A673 (cell line): ENCODE measurements at regions not wholly inside any gene's neighbourhood (a gene's known extent, or its start where the extent isn't known, plus 50 kb on each side); places are given as distances from the start of the nearest gene placed in this dataset.

Experiments used
- BruUV-seq: library from RNA; stranded (reverse); fragments of 400-500 nt; replicated peaks from 2 replicates; lab custom pipeline; 2021; lab: Mats Ljungman, UMichigan
- CTCF ChIA-PET: fragments of 300-600 bp; sonication (Branson Sonifier 250); formaldehyde crosslinking; loops from one replicate; lab custom pipeline; 2022; ENCODE audit warnings: antibody characterized with exemption; lab: Charles Lee
- POLR2A ChIA-PET: fragments of 300-600 bp; sonication (Branson Sonifier 250); formaldehyde crosslinking; loops from one replicate; lab custom pipeline; 2022; ENCODE audit warnings: antibody characterized with exemption; ENCODE audit not compliant: low non-redundant PET; lab: Charles Lee
- DNase-seq: peaks from one replicate; pipeline ENCODE4 v3.0.0-alpha.2; 2015; ENCODE audit warnings: low spot score
- H3K27ac ChIP-seq: fragments of 200-600 bp; sonication (generic); 2 replicates; pipeline ENCODE4 v1.5.1; 2016; ENCODE audit warnings: mixed run types, low read depth, mild to moderate bottlenecking, mixed read lengths, antibody characterized with exemption, low read length; ENCODE audit not compliant: poor library complexity, severe bottlenecking
- H3K27me3 ChIP-seq: fragments of 200-600 bp; sonication (generic); replicated peaks from 2 replicates; pipeline ENCODE4 v1.6.1; 2017; ENCODE audit warnings: mixed run types, low read depth, mild to moderate bottlenecking, mixed read lengths, antibody characterized with exemption, low read length; ENCODE audit not compliant: insufficient read depth, poor library complexity
- H3K36me3 ChIP-seq: fragments of 200-600 bp; sonication (generic); 2 replicates; pipeline ENCODE4 v1.6.1; 2016; ENCODE audit warnings: mixed run types, mild to moderate bottlenecking, mixed read lengths, antibody characterized with exemption, low read length; ENCODE audit not compliant: insufficient read depth, poor library complexity, severe bottlenecking
- H3K4me1 ChIP-seq: fragments of 200-600 bp; sonication (generic); 2 replicates; pipeline ENCODE4 v1.6.1; 2017; ENCODE audit warnings: mixed run types, mild to moderate bottlenecking, mixed read lengths, antibody characterized with exemption, low read length; ENCODE audit not compliant: insufficient read depth, poor library complexity, severe bottlenecking
- H3K4me3 ChIP-seq: fragments of 200-600 bp; sonication (generic); 2 replicates; pipeline ENCODE4 v1.5.1; 2016; ENCODE audit warnings: low read depth, mixed run types, mild to moderate bottlenecking, mixed read lengths, low read length; ENCODE audit not compliant: poor library complexity, severe bottlenecking
- H3K9me3 ChIP-seq: fragments of 200-600 bp; sonication (generic); 2 replicates; pipeline ENCODE4 v1.6.1; 2016; ENCODE audit warnings: mixed run types, low read depth, mild to moderate bottlenecking, mixed read lengths, antibody characterized with exemption, low read length; ENCODE audit not compliant: poor library complexity, severe bottlenecking
- CTCF ChIP-seq: fragments of 300-800, 200-600 bp; sonication (generic); conservative IDR thresholded peaks from 2 replicates; pipeline ENCODE4 v1.5.1; 2017; ENCODE audit warnings: low read depth, mild to moderate bottlenecking, antibody characterized with exemption, low read length, moderate library complexity, mixed read lengths
- EZH2 ChIP-seq: fragments of 200-600 bp; sonication (generic); IDR thresholded peaks from 2 replicates; pipeline ENCODE4 v1.6.1; 2017; ENCODE audit warnings: borderline replicate concordance, low read depth, mild to moderate bottlenecking, mixed read lengths, antibody characterized with exemption, low read length; ENCODE audit not compliant: poor library complexity, severe bottlenecking
- intact Hi-C: fragments of 100-400 bp; cut with micrococcal nuclease; formaldehyde crosslinking; loops from one replicate; pipeline ENCODE4 v1.10.0; 2022; ENCODE audit not compliant: unreplicated experiment

- no peaks in the 10 kb centered on the region for H3K36me3 ChIP-seq
- no peaks in the 10 kb centered on the region for H3K9me3 ChIP-seq
- TF ChIP-seq CTCF, result no peak
- no peak for TF ChIP-seq EZH2
- ChIA-PET POLR2A (no interaction called here), CTCF (no interaction called here)
- no peaks in the 10 kb centered on the region for H3K4me1 ChIP-seq
- intact Hi-C loops, result no loop called here
- no peak overlapping the region for H3K27ac ChIP-seq
- DNase-seq, result no peak
- H3K27me3 ChIP-seq, result peaks cover 4% of the 10 kb centered on the region
- no TSS peak for BruUV-seq
- no peak overlapping the region for H3K4me3 ChIP-seq
Measured at GRCh38 chr10:111440501-111440900, 363.7 kb downstream of the ADRA2A start.

- Histone ChIP-seq H3K27ac (no peak overlapping the region), H3K27me3 (no peaks in the 10 kb centered on the region), H3K36me3 (no peaks in the 10 kb centered on the region), H3K4me1 (no peaks in the 10 kb centered on the region), H3K9me3 (no peaks in the 10 kb centered on the region), H3K4me3 (no peak overlapping the region)
- intact Hi-C loops, result no loop called here
- no peak for DNase-seq
- ChIA-PET CTCF (no interaction called here), POLR2A (no interaction called here)
- no TSS peak for BruUV-seq
- no peak for TF ChIP-seq CTCF
- no peak for TF ChIP-seq EZH2
Measured at GRCh38 chr10:111445667-111446066, 368.8 kb downstream of the ADRA2A start.

- H3K27ac ChIP-seq, result no peak overlapping the region
- ChIA-PET POLR2A (no interaction called here), CTCF (no interaction called here)
- H3K36me3 ChIP-seq, result no peaks in the 10 kb centered on the region
- no peaks in the 10 kb centered on the region for H3K27me3 ChIP-seq
- no peak for TF ChIP-seq CTCF
- TF ChIP-seq EZH2, result no peak
- H3K9me3 ChIP-seq, result no peaks in the 10 kb centered on the region
- BruUV-seq, result no TSS peak
- H3K4me1 ChIP-seq, result no peaks in the 10 kb centered on the region
- no peak for DNase-seq
- H3K4me3 ChIP-seq, result no peak overlapping the region
- intact Hi-C loops, result no loop called here
Measured at GRCh38 chr10:111446966-111447365, 370.1 kb downstream of the ADRA2A start.
